SJSA1 (cell line): ENCODE measurements at regions not wholly inside any gene's neighbourhood (a gene's known extent, or its start where the extent isn't known, plus 50 kb on each side); places are given as distances from the start of the nearest gene placed in this dataset.
A peak's percentile ranks its signal among the peaks of the same experiment; 100 is the strongest.
"Not testable (repeated sequence)": the region's sequence is repeated elsewhere in the genome, so short reads cannot be mapped to it uniquely, and the experiment has no call there.

Experiments
- DNase-seq, 2 experiments: peaks; one replicate each; pipeline ENCODE4 v3.0.0-alpha.2; 2015 to 2020; ENCODE audit warnings: low spot score in 2 of 2, low read depth in 1 of 2
- H3K27ac ChIP-seq: fragments of 250-450 bp; sonication (Bioruptor Pico); 2 replicates; pipeline ENCODE4 v1.5.1; 2020; ENCODE audit warnings: mild to moderate bottlenecking, moderate library complexity
- H3K27me3 ChIP-seq: fragments of 250-450 bp; sonication (Bioruptor Pico); replicated peaks from 2 replicates; pipeline ENCODE4 v1.5.1; 2020; ENCODE audit warnings: mild to moderate bottlenecking, moderate library complexity
- H3K36me3 ChIP-seq: fragments of 250-450 bp; sonication (Bioruptor Pico); 2 replicates; pipeline ENCODE4 v1.5.1; 2020; ENCODE audit warnings: mild to moderate bottlenecking
- H3K4me1 ChIP-seq: fragments of 250-450 bp; sonication (Bioruptor Pico); replicated peaks from 2 replicates; pipeline ENCODE4 v1.6.1; 2021; ENCODE audit warnings: mild to moderate bottlenecking
- H3K4me3 ChIP-seq: fragments of 250-450 bp; sonication (Bioruptor Pico); 2 replicates; pipeline ENCODE4 v1.5.1; 2020; ENCODE audit warnings: mild to moderate bottlenecking
- H3K9me3 ChIP-seq: fragments of 250-450 bp; sonication (Bioruptor Pico); replicated peaks from 2 replicates; pipeline ENCODE4 v1.5.1; 2020; ENCODE audit warnings: mild to moderate bottlenecking

DNA sequence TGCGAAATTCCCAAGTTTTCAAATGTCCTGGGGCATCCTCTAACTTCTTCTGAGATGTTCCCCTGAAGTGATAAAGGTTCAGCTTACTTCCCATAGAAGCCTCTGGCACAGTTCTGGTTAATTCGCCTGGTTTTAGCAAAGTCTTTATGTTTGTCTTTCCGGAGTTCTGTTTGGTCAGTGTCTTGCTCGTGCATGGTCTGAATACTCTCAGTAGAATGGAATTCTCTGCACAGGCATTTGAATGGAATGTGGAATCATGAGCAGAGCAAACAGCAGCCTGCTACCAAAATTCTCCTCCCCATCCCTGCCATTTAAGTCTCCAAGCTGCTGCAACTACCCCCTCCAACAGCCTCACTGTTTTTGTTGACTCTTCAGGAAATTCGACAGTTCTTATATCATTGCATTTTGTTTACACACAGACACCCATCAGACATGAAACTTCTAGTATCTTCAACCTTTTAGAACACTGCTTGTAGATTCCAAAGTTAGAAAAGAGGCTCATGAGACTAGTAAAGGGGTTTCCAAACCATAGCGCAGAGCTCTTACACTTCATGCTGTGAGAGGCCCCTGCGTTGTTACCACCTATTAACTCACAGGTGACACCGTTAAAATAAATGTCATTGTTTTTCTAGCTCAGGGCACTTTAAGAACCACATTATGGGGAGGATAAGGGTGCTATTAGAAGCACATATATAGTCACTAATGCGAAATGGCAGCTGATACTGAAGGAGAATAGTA is 129.7 kb downstream of the PLCE1 start:
- DNase-seq = peak; percentile 80 to 86
- no peaks in the 10 kb centered on the region for H3K27me3 ChIP-seq
- no peak overlapping the region for H3K4me3 ChIP-seq
- peak overlapping the region; percentile 86 for H3K27ac ChIP-seq
- H3K4me1 ChIP-seq = peaks cover 55% of the 10 kb centered on the region
- no peaks in the 10 kb centered on the region for H3K9me3 ChIP-seq
- H3K36me3 ChIP-seq = no peaks in the 10 kb centered on the region

DNA sequence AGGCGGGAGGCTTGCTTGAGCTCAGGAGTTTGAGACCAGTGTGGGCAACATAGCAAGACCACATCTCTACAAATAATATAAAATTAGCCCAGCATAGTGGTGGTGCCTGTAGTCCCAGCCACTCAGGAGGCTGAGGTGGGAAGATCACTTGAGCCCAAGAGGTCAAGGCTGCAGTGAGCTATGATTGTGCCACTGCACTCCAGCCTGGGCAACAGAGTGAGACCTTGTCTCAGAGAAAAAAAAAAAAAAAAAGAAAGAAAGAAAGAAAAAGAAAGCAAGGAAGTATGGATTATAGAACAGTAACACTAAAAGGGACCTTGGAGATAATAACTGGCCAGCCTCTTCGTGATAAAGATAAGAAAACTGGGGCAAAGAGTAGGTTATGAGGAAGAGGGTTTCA is 130.4 kb downstream of the PLCE1 start:
- H3K9me3 ChIP-seq, H3K36me3 ChIP-seq, H3K4me3 ChIP-seq, H3K27me3 ChIP-seq, DNase-seq: not testable (repeated sequence)
- H3K27ac ChIP-seq = peak overlapping the region; percentile 86
- peaks cover 58% of the 10 kb centered on the region for H3K4me1 ChIP-seq

GRCh38 chr10:94125268-94125667 is 131.5 kb downstream of the PLCE1 start:
- H3K36me3 ChIP-seq, H3K4me3 ChIP-seq, DNase-seq, H3K27me3 ChIP-seq, H3K9me3 ChIP-seq: not testable (repeated sequence)
- Histone ChIP-seq H3K4me1 (peaks cover 67% of the 10 kb centered on the region), H3K27ac (peak overlapping the region; percentile 86)

- Histone ChIP-seq H3K27me3 (no peaks in the 10 kb centered on the region), H3K4me1 (peaks cover 67% of the 10 kb centered on the region), H3K27ac (peak overlapping the region; percentile 86), H3K4me3 (no peak overlapping the region), H3K36me3 (no peaks in the 10 kb centered on the region), H3K9me3 (no peaks in the 10 kb centered on the region)
- DNase-seq = peak; percentile 60 to 88
These were observed 132.1 kb downstream of the PLCE1 start for GRCh38 chr10:94125856-94126255.

- Histone ChIP-seq H3K27ac (no peak overlapping the region), H3K4me3 (no peak overlapping the region), H3K27me3 (no peaks in the 10 kb centered on the region), H3K36me3 (peaks cover 13% of the 10 kb centered on the region), H3K4me1 (peaks cover 40% of the 10 kb centered on the region), H3K9me3 (no peaks in the 10 kb centered on the region)
- DNase-seq = no peak
These were observed 135.8 kb downstream of the PLCE1 start for GRCh38 chr10:94129393-94130130.

DNA sequence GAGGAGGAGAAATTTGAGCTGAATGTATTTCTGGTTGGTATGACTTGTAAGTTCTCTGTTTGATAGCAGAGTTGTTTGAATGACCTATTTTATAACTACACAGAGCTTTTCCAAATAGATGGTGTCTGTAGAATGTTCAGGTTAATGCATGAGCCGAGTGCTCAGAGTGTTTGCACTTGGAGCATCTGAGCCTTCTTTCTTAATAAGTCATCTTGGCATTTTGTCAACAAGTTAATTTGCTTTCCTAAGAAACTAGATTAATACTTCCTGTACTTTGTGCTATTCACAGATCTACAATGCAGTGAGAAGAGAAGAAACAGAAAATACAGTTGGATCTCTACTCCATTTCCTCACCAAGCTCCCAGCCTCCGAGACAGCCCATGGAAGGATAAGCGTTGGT is 138.2 kb downstream of the PLCE1 start:
- H3K4me1 ChIP-seq = peaks cover 17% of the 10 kb centered on the region
- no peak overlapping the region for H3K27ac ChIP-seq
- H3K27me3 ChIP-seq = no peaks in the 10 kb centered on the region
- no peak for DNase-seq
- H3K9me3 ChIP-seq = no peaks in the 10 kb centered on the region
- no peak overlapping the region for H3K4me3 ChIP-seq
- H3K36me3 ChIP-seq = peaks cover 16% of the 10 kb centered on the region

DNA sequence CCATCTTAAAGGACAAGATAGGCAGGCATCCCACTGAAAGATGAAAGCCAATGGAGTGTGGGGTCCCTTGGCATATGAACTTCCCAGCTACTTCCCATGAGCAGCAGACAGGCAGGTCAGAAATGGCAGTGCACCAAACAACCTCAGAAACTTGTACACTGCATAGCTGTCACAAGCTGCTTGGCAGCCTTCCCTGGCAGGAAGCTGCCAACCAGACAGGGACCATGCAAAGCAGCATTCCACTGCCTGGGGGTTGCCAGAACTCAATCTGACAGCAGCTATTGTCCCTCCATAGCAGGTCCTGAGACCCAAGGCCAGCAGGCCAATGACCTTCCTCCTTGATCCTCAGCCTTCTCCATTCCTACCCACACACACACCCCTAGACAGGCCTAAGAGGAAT is 139.5 kb downstream of the PLCE1 start:
- H3K27ac ChIP-seq = no peak overlapping the region

GRCh38 chr10:94137747-94138146 is 144.0 kb downstream of the PLCE1 start:
- no peaks in the 10 kb centered on the region for H3K27me3 ChIP-seq
- DNase-seq = no peak

More for the DNA sequence above, 139.5 kb downstream of the PLCE1 start:
- Histone ChIP-seq H3K27me3 (no peaks in the 10 kb centered on the region), H3K36me3 (peaks cover 16% of the 10 kb centered on the region), H3K4me1 (peaks cover 12% of the 10 kb centered on the region), H3K4me3 (no peak overlapping the region), H3K9me3 (no peaks in the 10 kb centered on the region)
- DNase-seq = no peak

DNA sequence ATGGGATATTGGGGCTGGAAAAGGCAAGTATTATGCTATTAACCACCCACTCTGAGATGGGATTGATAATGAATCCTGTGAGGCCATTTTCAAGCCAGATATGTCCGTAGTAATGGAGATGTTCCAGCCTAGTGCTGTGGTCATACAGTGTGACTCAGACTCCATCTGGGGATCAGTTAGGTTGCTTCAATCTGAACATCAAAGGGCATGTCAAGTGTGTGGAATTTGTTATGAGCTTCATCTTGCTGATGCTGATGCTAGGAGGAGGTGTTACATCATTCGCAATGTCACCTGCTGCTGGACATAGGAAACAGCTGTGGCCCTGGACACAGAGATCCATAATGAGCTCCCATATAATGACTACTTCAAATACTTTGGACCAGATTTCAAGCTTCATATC is 144.7 kb downstream of the PLCE1 start:
- no peak overlapping the region for H3K27ac ChIP-seq
- H3K27me3 ChIP-seq = no peaks in the 10 kb centered on the region
- H3K36me3 ChIP-seq = peaks cover 10% of the 10 kb centered on the region
- H3K4me1 ChIP-seq = no peaks in the 10 kb centered on the region
- DNase-seq = no peak
- H3K9me3 ChIP-seq = no peaks in the 10 kb centered on the region
- H3K4me3 ChIP-seq = no peak overlapping the region

More at GRCh38 chr10:94137747-94138146, 144.0 kb downstream of the PLCE1 start:
- no peak overlapping the region for H3K27ac ChIP-seq
- H3K36me3 ChIP-seq = peaks cover 16% of the 10 kb centered on the region
- H3K4me3 ChIP-seq = no peak overlapping the region
- H3K4me1 ChIP-seq = no peaks in the 10 kb centered on the region
- H3K9me3 ChIP-seq = no peaks in the 10 kb centered on the region

GRCh38 chr10:94143261-94143660 is 149.5 kb downstream of the PLCE1 start:
- Histone ChIP-seq H3K4me1 (no peaks in the 10 kb centered on the region), H3K9me3 (no peaks in the 10 kb centered on the region), H3K27ac (no peak overlapping the region), H3K27me3 (no peaks in the 10 kb centered on the region), H3K4me3 (no peak overlapping the region), H3K36me3 (no peaks in the 10 kb centered on the region)
- no peak for DNase-seq

DNA sequence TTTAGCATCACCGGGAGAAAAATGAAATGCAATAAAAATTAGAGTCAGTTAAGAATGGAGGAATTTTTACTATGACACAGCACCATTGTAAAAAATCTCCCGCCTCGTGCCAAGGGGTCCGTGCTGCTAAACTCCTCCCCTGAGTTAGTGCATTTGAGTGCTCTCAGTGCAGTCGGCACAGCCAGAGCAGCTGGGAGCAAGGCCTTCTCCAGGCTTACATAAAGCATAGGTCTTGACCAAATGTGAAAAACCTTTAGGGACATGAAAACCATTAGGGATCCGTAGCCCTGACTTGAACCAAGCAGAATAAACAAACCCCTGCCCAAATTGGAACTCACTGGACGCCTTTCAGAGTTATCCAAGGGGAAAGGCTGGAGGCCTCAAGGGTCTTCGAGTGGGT is 152.6 kb downstream of the PLCE1 start:
- Histone ChIP-seq H3K27ac (no peak overlapping the region), H3K4me1 (no peaks in the 10 kb centered on the region), H3K27me3 (no peaks in the 10 kb centered on the region), H3K9me3 (no peaks in the 10 kb centered on the region), H3K36me3 (no peaks in the 10 kb centered on the region), H3K4me3 (no peak overlapping the region)
- no peak for DNase-seq

- DNase-seq = no peak
- Histone ChIP-seq H3K27me3 (no peaks in the 10 kb centered on the region), H3K9me3 (no peaks in the 10 kb centered on the region), H3K4me3 (no peak overlapping the region), H3K4me1 (no peaks in the 10 kb centered on the region), H3K36me3 (no peaks in the 10 kb centered on the region), H3K27ac (no peak overlapping the region)
These were observed 153.0 kb downstream of the PLCE1 start for GRCh38 chr10:94146746-94147145.

DNA sequence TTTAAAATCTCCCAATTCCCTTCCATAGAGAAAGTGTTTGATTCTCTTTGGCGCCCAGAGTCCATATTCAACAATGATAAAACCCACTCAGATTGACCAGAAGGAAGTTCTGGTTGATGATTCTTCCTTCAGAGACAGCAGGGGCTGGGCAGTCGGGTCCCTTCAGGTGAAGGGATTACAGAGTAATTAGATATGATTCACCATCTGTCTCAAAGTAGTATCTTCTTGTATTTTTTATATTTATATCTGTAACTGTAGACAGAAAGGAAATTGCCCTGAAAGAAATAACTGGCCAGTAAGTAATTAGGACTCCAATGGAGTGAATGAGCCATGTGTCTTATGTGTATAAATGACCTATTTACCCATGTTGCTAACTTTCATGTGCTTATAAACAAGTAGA is 156.0 kb downstream of the PLCE1 start:
- Histone ChIP-seq H3K27me3 (no peaks in the 10 kb centered on the region), H3K27ac (no peak overlapping the region), H3K9me3 (no peaks in the 10 kb centered on the region), H3K36me3 (no peaks in the 10 kb centered on the region), H3K4me1 (no peaks in the 10 kb centered on the region), H3K4me3 (no peak overlapping the region)
- no peak for DNase-seq

- Histone ChIP-seq H3K9me3 (no peaks in the 10 kb centered on the region), H3K36me3 (no peaks in the 10 kb centered on the region), H3K4me3 (no peak overlapping the region), H3K4me1 (no peaks in the 10 kb centered on the region), H3K27me3 (no peaks in the 10 kb centered on the region), H3K27ac (no peak overlapping the region)
- no peak for DNase-seq
These were observed 156.9 kb downstream of the PLCE1 start for GRCh38 chr10:94150541-94151184.
